ENCODE measurements at regions not wholly inside any gene's neighbourhood (a gene's known extent, or its start where the extent isn't known, plus 50 kb on each side); places are given as distances from the start of the nearest gene placed in this dataset.

DNA sequence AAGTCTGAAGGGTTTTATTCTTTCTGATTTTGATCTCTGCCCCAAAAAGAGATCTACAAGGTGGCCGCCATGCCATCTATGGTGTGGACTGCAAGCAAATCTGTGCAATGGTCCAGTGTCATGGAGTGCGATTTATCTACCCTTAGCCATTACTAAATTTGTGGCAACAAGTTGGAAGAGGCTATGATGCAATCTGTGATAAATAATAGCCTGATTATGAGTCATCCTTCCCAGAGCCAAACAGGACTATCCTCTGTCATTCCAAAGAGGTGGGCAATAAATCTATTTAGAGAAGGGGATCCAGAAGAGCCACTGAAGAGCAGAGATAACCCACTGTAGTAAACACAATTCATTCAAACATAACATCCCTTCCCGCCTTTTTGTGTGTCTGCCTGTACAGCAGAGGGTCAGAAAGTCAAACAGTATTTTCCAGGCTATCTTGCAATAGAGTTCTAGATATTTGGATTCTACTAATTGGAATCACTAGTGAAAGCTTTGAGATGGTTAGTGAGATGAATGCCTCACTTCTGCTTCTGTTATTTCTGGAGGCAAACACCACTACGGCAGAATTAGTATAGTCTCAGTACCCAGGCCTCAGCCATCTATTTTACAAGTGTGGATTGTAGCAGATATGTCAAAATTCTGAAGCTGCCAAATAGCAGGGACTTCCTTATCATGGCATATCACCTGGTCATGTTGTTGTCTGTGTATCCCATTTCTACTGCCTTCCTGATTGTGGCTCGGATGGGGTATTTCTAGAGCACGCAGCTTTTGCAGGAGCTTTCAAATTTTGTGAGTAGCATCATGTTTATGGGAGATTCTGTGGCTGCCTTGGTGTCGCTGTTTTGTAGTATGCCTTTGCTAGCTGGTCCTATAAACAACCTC, 192.0 kb downstream of the SMIM20 start:
- no peaks in the 10 kb centered on the region for H3K4me1 ChIP-seq (ENCODE audit: control insufficient read depth, insufficient read depth, low read length)
- no peak overlapping the region for H3K27ac ChIP-seq (ENCODE audit: low read length)
- no peaks in the 10 kb centered on the region for H3K27me3 ChIP-seq (ENCODE audit: control insufficient read depth, insufficient read depth)
- DNase-seq (no peak), ATAC-seq (peak; percentile 36 to 47)
- H3K9me3 ChIP-seq (ENCODE audit: control insufficient read depth, low read length) = no peaks in the 10 kb centered on the region
- intact Hi-C loops (cut with DNase I) = no loop called here
- H3K4me3 ChIP-seq (ENCODE audit: low read length) = no peak overlapping the region
- 80% methylated on average over 7 of the region's 7 CpGs for WGBS

DNA sequence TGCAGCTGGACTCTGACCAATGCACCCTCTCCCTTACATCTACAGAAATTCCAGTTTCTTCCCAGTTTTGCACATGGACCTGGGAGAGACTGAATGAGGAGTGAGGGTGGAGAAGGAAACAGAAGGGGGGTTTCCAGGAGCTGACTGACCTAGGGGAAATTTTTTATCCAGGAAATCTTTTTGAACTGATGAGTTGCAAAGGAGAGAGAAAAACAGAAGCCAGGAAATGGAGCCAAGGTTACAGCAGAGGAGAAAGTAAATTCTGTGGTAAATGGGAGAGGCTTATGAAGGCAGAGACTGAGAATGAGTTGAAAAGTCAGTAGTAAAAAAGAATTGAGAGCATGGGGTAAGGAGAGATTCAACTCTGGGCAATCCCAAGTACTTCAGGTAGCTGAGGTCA, 192.8 kb downstream of the SMIM20 start:
- ATAC-seq (no peak), DNase-seq (no peak)
- H3K27ac ChIP-seq (ENCODE audit: low read length) = no peak overlapping the region

DNA sequence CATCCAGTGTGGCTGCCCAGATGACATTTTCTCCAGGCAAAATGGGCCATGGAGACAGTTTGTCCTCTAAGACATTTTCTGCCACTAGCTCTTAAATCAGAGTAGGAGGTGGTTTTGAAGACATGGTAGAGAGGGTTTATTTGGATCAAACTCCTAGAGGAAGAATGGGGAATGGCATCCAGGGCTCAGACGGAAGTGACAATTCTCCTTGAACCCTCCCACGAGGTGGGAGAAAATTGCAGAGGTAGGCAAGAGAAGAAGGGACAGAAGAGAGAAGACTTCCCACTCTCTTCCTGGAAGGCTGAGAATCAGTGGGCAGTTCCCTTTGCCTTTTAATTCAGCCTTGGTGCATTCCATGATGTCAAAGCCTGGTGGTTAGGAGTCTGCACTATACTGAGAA, 194.0 kb downstream of the SMIM20 start:
- Histone ChIP-seq H3K27ac (ENCODE audit: low read length) (no peak overlapping the region), H3K4me3 (ENCODE audit: low read length) (no peak overlapping the region), H3K27me3 (ENCODE audit: control insufficient read depth, insufficient read depth) (no peaks in the 10 kb centered on the region), H3K4me1 (ENCODE audit: control insufficient read depth, insufficient read depth, low read length) (no peaks in the 10 kb centered on the region), H3K9me3 (ENCODE audit: control insufficient read depth, low read length) (no peaks in the 10 kb centered on the region)
- intact Hi-C loops (cut with DNase I) = no loop called here
- no peak for DNase-seq
- no peak for ATAC-seq
- WGBS = 63% methylated on average over 2 of the region's 2 CpGs

More for the DNA sequence above, 192.8 kb downstream of the SMIM20 start:
- Histone ChIP-seq H3K27me3 (ENCODE audit: control insufficient read depth, insufficient read depth) (no peaks in the 10 kb centered on the region), H3K4me1 (ENCODE audit: control insufficient read depth, insufficient read depth, low read length) (no peaks in the 10 kb centered on the region), H3K4me3 (ENCODE audit: low read length) (no peak overlapping the region), H3K9me3 (ENCODE audit: control insufficient read depth, low read length) (no peaks in the 10 kb centered on the region)
- intact Hi-C loops (cut with DNase I) = no loop called here

DNA sequence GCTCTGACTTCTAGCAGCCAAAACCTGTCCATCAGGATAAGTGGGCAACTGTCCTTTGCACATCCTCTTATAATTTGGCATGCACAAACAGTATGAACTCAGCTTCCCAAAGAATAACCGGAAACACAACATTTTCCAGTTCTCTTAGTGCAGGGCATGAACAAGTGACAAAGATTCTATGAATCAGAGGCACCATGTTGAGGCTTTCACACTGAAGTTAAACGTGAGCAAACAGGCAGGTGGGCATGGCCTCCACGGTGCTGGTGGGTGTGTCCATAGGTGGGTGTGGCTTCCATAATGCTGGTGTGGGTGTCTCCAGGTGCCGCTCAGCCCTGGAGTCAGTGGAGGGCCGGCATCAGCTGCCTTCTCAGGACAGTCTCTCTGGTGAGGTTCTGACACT, 196.5 kb downstream of the SMIM20 start:
- 72% methylated on average over 5 of the region's 5 CpGs for WGBS
- intact Hi-C loops (cut with DNase I) = no loop called here
- Histone ChIP-seq H3K27ac (ENCODE audit: low read length) (no peak overlapping the region), H3K27me3 (ENCODE audit: control insufficient read depth, insufficient read depth) (no peaks in the 10 kb centered on the region), H3K4me3 (ENCODE audit: low read length) (no peak overlapping the region), H3K4me1 (ENCODE audit: control insufficient read depth, insufficient read depth, low read length) (no peaks in the 10 kb centered on the region), H3K9me3 (ENCODE audit: control insufficient read depth, low read length) (no peaks in the 10 kb centered on the region)
- no peak for ATAC-seq
- DNase-seq = no peak

DNA sequence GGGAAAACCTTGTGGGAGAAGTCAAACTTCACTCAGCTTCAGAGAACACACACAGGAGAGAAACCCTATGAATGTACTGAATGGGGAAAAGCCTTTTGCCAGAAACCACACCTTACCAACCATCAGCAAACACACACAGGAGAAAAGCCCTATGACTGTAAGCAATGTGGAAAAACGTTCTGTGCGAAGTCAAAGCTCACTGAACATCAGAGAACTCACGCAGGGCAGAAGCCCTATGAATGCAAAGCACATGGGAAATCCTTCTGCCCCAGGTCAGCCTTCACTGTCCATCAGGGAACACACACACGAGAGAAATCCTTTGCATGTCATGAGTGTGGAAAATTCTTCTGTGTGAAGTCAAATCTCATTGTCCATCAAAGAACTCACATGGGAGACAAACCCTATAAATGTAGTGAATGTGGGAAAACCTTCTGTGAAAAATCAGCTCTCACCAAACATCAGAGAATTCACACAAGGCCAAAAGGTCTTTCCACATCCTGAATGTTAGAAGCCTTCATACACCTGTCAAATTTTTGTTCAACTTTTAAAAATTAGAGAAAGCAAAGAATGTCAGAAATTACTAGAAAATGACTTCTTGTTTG, 199.4 kb downstream of the SMIM20 start:
- Histone ChIP-seq H3K9me3 (ENCODE audit: control insufficient read depth, low read length) (no peaks in the 10 kb centered on the region), H3K27me3 (ENCODE audit: control insufficient read depth, insufficient read depth) (no peaks in the 10 kb centered on the region), H3K27ac (ENCODE audit: low read length) (no peak overlapping the region), H3K4me1 (ENCODE audit: control insufficient read depth, insufficient read depth, low read length) (no peaks in the 10 kb centered on the region), H3K4me3 (ENCODE audit: low read length) (no peak overlapping the region)
- WGBS = 85% methylated on average over 4 of the region's 4 CpGs
- intact Hi-C loops (cut with DNase I) = no loop called here
- no peak for DNase-seq
- ATAC-seq = no peak

DNA sequence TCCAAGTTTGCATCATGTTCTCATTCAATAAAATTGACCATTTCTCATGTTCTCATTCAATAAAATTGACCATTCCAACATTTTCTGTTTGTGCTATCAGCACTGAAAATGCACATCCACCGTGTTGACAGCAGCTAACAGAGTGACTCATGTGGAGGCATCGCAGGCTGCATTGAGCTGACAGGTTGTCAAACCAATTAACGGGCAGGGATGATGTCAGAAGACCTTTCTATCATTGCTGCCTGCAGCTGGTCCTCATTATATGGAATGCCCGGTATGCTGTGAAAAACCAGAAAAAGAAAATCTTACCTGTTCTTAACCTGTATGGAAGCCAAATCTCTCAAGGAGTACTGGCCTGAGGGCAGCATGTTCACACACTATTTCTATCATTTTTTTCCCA, 202.0 kb downstream of the SMIM20 start:
- Histone ChIP-seq H3K9me3 (ENCODE audit: control insufficient read depth, low read length) (no peaks in the 10 kb centered on the region), H3K4me3 (ENCODE audit: low read length) (no peak overlapping the region), H3K27ac (ENCODE audit: low read length) (no peak overlapping the region), H3K27me3 (ENCODE audit: control insufficient read depth, insufficient read depth) (no peaks in the 10 kb centered on the region), H3K4me1 (ENCODE audit: control insufficient read depth, insufficient read depth, low read length) (no peaks in the 10 kb centered on the region)
- 40% methylated on average over 4 of the region's 4 CpGs for WGBS
- DNase-seq = no peak
- intact Hi-C loops (cut with DNase I) = no loop called here
- ATAC-seq = no peak

DNA sequence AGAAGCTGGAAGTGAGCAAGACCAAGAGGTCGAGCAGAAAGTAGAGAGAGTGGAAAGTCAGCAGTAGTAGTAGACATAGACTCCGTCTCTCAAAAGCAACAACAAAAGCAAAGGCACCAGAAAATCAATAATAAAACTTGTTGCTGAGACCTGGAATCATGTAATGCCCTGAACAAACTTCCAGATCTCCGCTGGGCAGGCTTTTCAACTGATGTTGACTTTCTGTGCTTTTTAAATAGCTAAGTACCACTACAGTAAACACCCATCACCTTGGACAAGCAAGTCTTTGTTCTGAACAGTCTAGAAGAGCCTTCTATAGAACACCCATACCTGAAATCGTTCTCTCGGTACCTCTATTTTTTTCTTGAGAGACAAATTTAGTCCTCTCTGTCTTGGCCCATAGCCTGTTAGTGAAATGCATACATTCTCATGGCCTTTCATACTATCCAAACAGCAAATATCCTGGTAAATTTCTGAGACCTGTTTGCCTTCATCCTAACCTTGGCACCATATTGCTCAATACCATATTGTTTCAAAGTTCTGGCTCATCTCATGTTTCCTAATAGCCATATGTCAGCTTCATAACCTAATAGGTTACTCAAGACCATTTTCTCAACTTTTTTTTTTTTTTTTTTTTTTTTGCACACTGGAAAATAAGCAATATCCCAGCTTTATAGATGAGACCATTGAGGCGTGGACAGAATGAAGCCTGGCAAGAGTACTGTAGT, 200.6 kb upstream of the RBPJ start:
- DNase-seq (no peak), ATAC-seq (no peak)
- no peaks in the 10 kb centered on the region for H3K27me3 ChIP-seq (ENCODE audit: control insufficient read depth, insufficient read depth)
- WGBS = 89% methylated on average over 6 of the region's 6 CpGs
- H3K27ac ChIP-seq (ENCODE audit: low read length) = no peak overlapping the region
- no peaks in the 10 kb centered on the region for H3K4me1 ChIP-seq (ENCODE audit: control insufficient read depth, insufficient read depth, low read length)
- intact Hi-C loops (cut with DNase I) = no loop called here
- no peaks in the 10 kb centered on the region for H3K9me3 ChIP-seq (ENCODE audit: control insufficient read depth, low read length)
- H3K4me3 ChIP-seq (ENCODE audit: low read length) = no peak overlapping the region

DNA sequence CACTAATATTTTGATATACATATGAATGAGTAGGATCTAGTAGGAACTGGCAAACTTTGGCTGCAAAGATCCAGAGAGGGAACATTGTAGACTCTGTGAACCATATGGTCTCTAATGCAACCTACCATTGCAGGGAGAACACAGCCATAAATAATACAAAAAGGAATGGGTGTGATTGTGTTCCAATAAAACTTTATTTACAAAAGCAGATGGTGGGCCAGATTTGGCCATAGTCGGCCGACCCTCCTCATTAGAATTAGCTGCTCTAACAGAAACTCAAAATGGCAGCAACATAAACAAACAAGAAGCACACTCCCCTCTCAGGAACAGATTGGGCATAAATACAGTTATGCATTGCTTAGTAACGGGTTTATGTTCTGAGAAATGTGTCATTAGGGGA, 198.1 kb upstream of the RBPJ start:
- Histone ChIP-seq H3K4me3 (ENCODE audit: low read length) (no peak overlapping the region), H3K27me3 (ENCODE audit: control insufficient read depth, insufficient read depth) (no peaks in the 10 kb centered on the region), H3K9me3 (ENCODE audit: control insufficient read depth, low read length) (no peaks in the 10 kb centered on the region), H3K4me1 (ENCODE audit: control insufficient read depth, insufficient read depth, low read length) (no peaks in the 10 kb centered on the region), H3K27ac (ENCODE audit: low read length) (no peak overlapping the region)
- DNase-seq = no peak
- 92% methylated on average over 3 of the region's 3 CpGs for WGBS
- ATAC-seq = no peak
- intact Hi-C loops (cut with DNase I) = no loop called here

DNA sequence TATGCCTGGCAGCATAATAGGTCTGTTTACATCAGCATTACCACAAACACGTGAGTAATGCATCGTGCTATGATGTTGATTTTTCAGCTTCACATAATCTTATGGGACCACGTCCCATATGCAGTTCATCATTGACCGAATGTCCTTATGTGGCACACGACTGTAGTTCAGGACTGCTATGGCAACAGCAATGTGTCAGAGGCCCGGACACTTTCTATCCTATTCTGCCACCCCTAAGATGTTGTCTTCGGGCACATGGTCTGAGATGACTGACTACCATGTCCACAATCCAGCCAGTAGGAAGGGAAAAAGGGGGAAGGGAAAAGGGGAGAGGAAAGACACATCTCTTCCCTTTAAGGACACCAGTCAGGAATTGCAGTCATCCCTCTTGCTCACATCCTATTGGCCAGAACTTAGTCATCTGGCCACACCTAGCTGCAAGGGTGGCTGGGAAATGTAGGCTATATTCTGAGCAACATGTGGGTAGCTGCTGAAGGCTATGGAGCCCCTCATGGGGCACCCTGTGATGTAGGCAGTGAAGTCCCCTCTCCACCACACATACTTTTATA, 196.0 kb upstream of the RBPJ start:
- ATAC-seq = no peak
- no peak overlapping the region for H3K4me3 ChIP-seq (ENCODE audit: low read length)
- 91% methylated on average over 7 of the region's 7 CpGs for WGBS
- intact Hi-C loops (cut with DNase I) = no loop called here
- no peak overlapping the region for H3K27ac ChIP-seq (ENCODE audit: low read length)
- no peaks in the 10 kb centered on the region for H3K27me3 ChIP-seq (ENCODE audit: control insufficient read depth, insufficient read depth)
- DNase-seq = no peak
- no peaks in the 10 kb centered on the region for H3K9me3 ChIP-seq (ENCODE audit: control insufficient read depth, low read length)
- no peaks in the 10 kb centered on the region for H3K4me1 ChIP-seq (ENCODE audit: control insufficient read depth, insufficient read depth, low read length)

DNA sequence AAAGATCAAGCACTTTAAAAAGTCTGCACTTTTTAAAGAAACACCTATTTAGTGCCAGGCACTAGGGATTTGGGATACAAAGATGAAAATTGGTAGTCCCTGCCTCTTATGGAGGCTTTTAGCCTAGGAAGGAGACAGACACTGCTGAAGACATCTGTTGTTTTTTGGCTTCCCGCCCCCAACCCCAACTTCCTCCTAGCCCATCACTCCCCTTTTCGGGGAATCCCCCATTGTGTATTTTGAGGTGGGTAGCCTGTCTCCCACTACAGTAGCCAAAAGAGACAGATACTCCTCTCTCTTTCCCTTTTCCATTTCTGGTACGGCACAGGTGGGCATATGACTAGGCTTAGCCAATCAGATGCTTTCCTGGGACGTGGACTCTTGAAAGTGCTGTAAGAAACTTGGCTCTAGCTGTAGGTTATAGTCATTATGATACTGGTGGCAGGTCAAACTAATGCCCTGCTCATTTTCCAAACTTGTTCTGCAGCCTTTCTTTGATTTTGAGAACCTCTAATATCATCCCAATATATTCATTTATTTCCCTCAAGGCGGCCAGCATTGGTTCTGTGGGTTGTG, 194.6 kb upstream of the RBPJ start:
- 76% methylated on average over 5 of the region's 5 CpGs for WGBS
- Histone ChIP-seq H3K27ac (ENCODE audit: low read length) (no peak overlapping the region), H3K9me3 (ENCODE audit: control insufficient read depth, low read length) (no peaks in the 10 kb centered on the region), H3K27me3 (ENCODE audit: control insufficient read depth, insufficient read depth) (no peaks in the 10 kb centered on the region), H3K4me1 (ENCODE audit: control insufficient read depth, insufficient read depth, low read length) (no peaks in the 10 kb centered on the region), H3K4me3 (ENCODE audit: low read length) (no peak overlapping the region)
- DNase-seq = no peak
- intact Hi-C loops (cut with DNase I) = no loop called here
- ATAC-seq = no peak

DNA sequence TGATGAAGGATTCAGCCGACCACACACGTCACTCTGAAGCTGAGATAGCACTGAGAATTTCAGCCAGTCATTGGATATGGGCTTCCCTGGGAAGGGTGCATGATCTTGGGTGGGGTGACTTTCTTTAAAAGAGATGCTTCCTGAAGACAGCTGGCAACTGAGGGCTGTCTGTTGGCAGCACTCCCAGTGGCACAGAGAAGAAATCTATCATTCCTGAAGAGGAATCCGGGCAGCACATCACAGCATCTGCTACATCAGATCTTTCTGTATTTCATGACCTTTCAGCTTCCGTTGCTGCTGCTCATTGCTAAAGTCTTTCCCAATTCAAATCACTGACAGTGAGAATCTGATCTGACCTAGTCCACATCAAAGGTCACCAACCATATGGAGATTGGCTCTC, 193.8 kb upstream of the RBPJ start:
- 87% methylated on average over 4 of the region's 4 CpGs for WGBS
- DNase-seq (no peak), ATAC-seq (no peak)
- H3K27ac ChIP-seq (ENCODE audit: low read length) = no peak overlapping the region
- no peaks in the 10 kb centered on the region for H3K27me3 ChIP-seq (ENCODE audit: control insufficient read depth, insufficient read depth)
- no peaks in the 10 kb centered on the region for H3K9me3 ChIP-seq (ENCODE audit: control insufficient read depth, low read length)
- no peaks in the 10 kb centered on the region for H3K4me1 ChIP-seq (ENCODE audit: control insufficient read depth, insufficient read depth, low read length)
- H3K4me3 ChIP-seq (ENCODE audit: low read length) = no peak overlapping the region
- intact Hi-C loops (cut with DNase I) = no loop called here
